GM23338 (cell line): ENCODE measurements at regions not wholly inside any gene's neighbourhood (a gene's known extent, or its start where the extent isn't known, plus 50 kb on each side); places are given as distances from the start of the nearest gene placed in this dataset.

Source experiments
- CREB1 ChIP-seq: fragments of 250-450 bp; sonication (Bioruptor Pico); IDR thresholded peaks from 2 replicates; pipeline ENCODE4 v1.5.0; 2020; ENCODE audit warnings: low read depth, mild to moderate bottlenecking, moderate library complexity
- EZH2 ChIP-seq: fragments of 200-600 bp; sonication (generic); IDR thresholded peaks from one replicate; pipeline ENCODE4 v1.8.0; 2017; ENCODE audit warnings: antibody characterized with exemption, mild to moderate bottlenecking, low read depth; ENCODE audit not compliant: unreplicated experiment
- EZH2phosphoT487 ChIP-seq: fragments of 200-600 bp; sonication (generic); IDR thresholded peaks from one replicate; pipeline ENCODE4 v1.8.1; 2018; ENCODE audit warnings: antibody characterized with exemption; ENCODE audit not compliant: unreplicated experiment
- JUNB ChIP-seq: IDR thresholded peaks from one replicate; pipeline ENCODE4 v1.6.1; 2016; ENCODE audit warnings: antibody characterized with exemption; ENCODE audit not compliant: unreplicated experiment
- NANOG ChIP-seq: IDR thresholded peaks from 2 replicates; pipeline ENCODE4 v1.6.1; 2016; ENCODE audit warnings: antibody characterized with exemption, borderline replicate concordance
- POLR2AphosphoS5 ChIP-seq: IDR thresholded peaks from 2 replicates; pipeline ENCODE4 v1.6.1; 2016; ENCODE audit warnings: antibody characterized with exemption, low read depth
- STAT1 ChIP-seq: IDR thresholded peaks from one replicate; pipeline ENCODE4 v1.6.1; 2016; ENCODE audit warnings: antibody characterized with exemption; ENCODE audit not compliant: unreplicated experiment
- ZNF114 ChIP-seq: fragments of 250-450 bp; sonication (Bioruptor Pico); IDR thresholded peaks from 2 replicates; pipeline ENCODE4 v1.5.0; 2020; ENCODE audit warnings: mild to moderate bottlenecking, moderate library complexity
- ZNF331 ChIP-seq: fragments of 250-450 bp; sonication (Bioruptor Pico); IDR thresholded peaks from 2 replicates; pipeline ENCODE4 v1.5.0; 2020; ENCODE audit warnings: low read depth, mild to moderate bottlenecking, moderate library complexity
- TF ChIP-seq, protein P1 (sequence below), 2 experiments: fragments of 200-600 bp in 1 of 2; sonication (generic) in 1 of 2; conservative IDR thresholded peaks; 2 replicates each; pipeline versions ENCODE4 v1.5.1 to v1.6.1; 2016 to 2017; ENCODE audit warnings: antibody characterized with exemption in 2 of 2, low read depth in 2 of 2, mild to moderate bottlenecking in 2 of 2, moderate library complexity in 1 of 2
- TF ChIP-seq, protein P2 (sequence below): IDR thresholded peaks from one replicate; pipeline ENCODE4 v1.6.1; 2018; ENCODE audit warnings: antibody characterized with exemption; ENCODE audit not compliant: unreplicated experiment
- TF ChIP-seq, protein P3 (sequence below): IDR thresholded peaks from 2 replicates; pipeline ENCODE4 v1.6.1; 2016; ENCODE audit warnings: antibody characterized with exemption
- TF ChIP-seq, protein P4 (sequence below): fragments of 250-450 bp; sonication (Bioruptor Pico); IDR thresholded peaks from 2 replicates; pipeline ENCODE4 v1.5.0; 2020; ENCODE audit warnings: mild to moderate bottlenecking, moderate library complexity

DNA sequence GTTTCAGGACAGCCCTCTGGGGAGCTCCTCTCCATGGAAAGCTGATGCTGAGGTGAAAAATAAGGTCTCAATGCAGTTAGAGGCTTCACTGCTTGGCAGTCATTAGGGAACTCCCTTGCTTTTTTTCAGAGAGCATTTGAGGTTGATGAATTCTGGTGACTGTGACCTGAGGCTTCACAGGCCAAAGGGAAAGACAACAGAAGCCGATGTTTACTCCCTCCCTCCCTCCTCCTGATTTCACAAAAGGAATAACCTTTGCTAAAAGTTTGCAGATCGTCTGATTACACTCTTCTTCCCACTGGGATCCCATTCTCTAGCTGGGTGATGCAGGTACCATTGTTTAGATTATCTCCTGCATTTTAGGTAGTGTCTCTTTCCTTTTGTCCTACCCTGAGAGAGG, 329.4 kb downstream of the KIF4B start:
- TF ChIP-seq, protein P1, sequence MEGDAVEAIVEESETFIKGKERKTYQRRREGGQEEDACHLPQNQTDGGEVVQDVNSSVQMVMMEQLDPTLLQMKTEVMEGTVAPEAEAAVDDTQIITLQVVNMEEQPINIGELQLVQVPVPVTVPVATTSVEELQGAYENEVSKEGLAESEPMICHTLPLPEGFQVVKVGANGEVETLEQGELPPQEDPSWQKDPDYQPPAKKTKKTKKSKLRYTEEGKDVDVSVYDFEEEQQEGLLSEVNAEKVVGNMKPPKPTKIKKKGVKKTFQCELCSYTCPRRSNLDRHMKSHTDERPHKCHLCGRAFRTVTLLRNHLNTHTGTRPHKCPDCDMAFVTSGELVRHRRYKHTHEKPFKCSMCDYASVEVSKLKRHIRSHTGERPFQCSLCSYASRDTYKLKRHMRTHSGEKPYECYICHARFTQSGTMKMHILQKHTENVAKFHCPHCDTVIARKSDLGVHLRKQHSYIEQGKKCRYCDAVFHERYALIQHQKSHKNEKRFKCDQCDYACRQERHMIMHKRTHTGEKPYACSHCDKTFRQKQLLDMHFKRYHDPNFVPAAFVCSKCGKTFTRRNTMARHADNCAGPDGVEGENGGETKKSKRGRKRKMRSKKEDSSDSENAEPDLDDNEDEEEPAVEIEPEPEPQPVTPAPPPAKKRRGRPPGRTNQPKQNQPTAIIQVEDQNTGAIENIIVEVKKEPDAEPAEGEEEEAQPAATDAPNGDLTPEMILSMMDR (conservative IDR thresholded peaks at IDR 0.05; ENCODE audit: low read depth in 2 of 2), result no peak
- TF ChIP-seq ZNF114 (CRISPR knock-in tag), result no peak
- no peak for TF ChIP-seq CREB1 (CRISPR knock-in tag)
- TF ChIP-seq, protein P2, sequence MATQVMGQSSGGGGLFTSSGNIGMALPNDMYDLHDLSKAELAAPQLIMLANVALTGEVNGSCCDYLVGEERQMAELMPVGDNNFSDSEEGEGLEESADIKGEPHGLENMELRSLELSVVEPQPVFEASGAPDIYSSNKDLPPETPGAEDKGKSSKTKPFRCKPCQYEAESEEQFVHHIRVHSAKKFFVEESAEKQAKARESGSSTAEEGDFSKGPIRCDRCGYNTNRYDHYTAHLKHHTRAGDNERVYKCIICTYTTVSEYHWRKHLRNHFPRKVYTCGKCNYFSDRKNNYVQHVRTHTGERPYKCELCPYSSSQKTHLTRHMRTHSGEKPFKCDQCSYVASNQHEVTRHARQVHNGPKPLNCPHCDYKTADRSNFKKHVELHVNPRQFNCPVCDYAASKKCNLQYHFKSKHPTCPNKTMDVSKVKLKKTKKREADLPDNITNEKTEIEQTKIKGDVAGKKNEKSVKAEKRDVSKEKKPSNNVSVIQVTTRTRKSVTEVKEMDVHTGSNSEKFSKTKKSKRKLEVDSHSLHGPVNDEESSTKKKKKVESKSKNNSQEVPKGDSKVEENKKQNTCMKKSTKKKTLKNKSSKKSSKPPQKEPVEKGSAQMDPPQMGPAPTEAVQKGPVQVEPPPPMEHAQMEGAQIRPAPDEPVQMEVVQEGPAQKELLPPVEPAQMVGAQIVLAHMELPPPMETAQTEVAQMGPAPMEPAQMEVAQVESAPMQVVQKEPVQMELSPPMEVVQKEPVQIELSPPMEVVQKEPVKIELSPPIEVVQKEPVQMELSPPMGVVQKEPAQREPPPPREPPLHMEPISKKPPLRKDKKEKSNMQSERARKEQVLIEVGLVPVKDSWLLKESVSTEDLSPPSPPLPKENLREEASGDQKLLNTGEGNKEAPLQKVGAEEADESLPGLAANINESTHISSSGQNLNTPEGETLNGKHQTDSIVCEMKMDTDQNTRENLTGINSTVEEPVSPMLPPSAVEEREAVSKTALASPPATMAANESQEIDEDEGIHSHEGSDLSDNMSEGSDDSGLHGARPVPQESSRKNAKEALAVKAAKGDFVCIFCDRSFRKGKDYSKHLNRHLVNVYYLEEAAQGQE, result no peak
- TF ChIP-seq EZH2phosphoT487, result no peak
- no peak for TF ChIP-seq POLR2AphosphoS5
- no peak for TF ChIP-seq EZH2
- TF ChIP-seq, protein P3, sequence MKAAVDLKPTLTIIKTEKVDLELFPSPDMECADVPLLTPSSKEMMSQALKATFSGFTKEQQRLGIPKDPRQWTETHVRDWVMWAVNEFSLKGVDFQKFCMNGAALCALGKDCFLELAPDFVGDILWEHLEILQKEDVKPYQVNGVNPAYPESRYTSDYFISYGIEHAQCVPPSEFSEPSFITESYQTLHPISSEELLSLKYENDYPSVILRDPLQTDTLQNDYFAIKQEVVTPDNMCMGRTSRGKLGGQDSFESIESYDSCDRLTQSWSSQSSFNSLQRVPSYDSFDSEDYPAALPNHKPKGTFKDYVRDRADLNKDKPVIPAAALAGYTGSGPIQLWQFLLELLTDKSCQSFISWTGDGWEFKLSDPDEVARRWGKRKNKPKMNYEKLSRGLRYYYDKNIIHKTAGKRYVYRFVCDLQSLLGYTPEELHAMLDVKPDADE, result no peak
- no peak for TF ChIP-seq JUNB
- no peak for TF ChIP-seq STAT1
- TF ChIP-seq ZNF331 (CRISPR knock-in tag), result no peak
- TF ChIP-seq, protein P4, sequence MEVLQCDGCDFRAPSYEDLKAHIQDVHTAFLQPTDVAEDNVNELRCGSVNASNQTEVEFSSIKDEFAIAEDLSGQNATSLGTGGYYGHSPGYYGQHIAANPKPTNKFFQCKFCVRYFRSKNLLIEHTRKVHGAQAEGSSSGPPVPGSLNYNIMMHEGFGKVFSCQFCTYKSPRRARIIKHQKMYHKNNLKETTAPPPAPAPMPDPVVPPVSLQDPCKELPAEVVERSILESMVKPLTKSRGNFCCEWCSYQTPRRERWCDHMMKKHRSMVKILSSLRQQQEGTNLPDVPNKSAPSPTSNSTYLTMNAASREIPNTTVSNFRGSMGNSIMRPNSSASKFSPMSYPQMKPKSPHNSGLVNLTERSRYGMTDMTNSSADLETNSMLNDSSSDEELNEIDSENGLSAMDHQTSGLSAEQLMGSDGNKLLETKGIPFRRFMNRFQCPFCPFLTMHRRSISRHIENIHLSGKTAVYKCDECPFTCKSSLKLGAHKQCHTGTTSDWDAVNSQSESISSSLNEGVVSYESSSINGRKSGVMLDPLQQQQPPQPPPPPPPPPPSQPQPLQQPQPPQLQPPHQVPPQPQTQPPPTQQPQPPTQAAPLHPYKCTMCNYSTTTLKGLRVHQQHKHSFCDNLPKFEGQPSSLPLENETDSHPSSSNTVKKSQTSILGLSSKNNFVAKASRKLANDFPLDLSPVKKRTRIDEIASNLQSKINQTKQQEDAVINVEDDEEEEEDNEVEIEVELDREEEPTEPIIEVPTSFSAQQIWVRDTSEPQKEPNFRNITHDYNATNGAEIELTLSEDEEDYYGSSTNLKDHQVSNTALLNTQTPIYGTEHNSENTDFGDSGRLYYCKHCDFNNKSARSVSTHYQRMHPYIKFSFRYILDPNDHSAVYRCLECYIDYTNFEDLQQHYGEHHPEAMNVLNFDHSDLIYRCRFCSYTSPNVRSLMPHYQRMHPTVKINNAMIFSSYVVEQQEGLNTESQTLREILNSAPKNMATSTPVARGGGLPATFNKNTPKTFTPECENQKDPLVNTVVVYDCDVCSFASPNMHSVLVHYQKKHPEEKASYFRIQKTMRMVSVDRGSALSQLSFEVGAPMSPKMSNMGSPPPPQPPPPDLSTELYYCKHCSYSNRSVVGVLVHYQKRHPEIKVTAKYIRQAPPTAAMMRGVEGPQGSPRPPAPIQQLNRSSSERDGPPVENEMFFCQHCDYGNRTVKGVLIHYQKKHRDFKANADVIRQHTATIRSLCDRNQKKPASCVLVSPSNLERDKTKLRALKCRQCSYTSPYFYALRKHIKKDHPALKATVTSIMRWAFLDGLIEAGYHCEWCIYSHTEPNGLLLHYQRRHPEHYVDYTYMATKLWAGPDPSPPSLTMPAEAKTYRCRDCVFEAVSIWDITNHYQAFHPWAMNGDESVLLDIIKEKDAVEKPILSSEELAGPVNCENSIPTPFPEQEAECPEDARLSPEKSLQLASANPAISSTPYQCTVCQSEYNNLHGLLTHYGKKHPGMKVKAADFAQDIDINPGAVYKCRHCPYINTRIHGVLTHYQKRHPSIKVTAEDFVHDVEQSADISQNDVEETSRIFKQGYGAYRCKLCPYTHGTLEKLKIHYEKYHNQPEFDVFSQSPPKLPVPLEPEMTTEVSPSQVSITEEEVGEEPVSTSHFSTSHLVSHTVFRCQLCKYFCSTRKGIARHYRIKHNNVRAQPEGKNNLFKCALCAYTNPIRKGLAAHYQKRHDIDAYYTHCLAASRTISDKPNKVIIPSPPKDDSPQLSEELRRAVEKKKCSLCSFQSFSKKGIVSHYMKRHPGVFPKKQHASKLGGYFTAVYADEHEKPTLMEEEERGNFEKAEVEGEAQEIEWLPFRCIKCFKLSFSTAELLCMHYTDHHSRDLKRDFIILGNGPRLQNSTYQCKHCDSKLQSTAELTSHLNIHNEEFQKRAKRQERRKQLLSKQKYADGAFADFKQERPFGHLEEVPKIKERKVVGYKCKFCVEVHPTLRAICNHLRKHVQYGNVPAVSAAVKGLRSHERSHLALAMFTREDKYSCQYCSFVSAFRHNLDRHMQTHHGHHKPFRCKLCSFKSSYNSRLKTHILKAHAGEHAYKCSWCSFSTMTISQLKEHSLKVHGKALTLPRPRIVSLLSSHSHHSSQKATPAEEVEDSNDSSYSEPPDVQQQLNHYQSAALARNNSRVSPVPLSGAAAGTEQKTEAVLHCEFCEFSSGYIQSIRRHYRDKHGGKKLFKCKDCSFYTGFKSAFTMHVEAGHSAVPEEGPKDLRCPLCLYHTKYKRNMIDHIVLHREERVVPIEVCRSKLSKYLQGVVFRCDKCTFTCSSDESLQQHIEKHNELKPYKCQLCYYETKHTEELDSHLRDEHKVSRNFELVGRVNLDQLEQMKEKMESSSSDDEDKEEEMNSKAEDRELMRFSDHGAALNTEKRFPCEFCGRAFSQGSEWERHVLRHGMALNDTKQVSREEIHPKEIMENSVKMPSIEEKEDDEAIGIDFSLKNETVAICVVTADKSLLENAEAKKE, result no peak
- no peak for TF ChIP-seq NANOG
